ENCODE measurements at regions not wholly inside any gene's neighbourhood (a gene's known extent, or its start where the extent isn't known, plus 50 kb on each side); places are given as distances from the start of the nearest gene placed in this dataset.

- DNase-seq, result no peak
Observed at GRCh38 chr22:34159491-34159890, 239.2 kb upstream of the LARGE1 start.

GRCh38 chr22:34160141-34160783 lies 240.0 kb upstream of the LARGE1 start:
- DNase-seq, result no peak

- DNase-seq, result no peak
Observed at GRCh38 chr22:34161431-34162123, 241.3 kb upstream of the LARGE1 start.

GRCh38 chr22:34198976-34199375 lies 278.7 kb upstream of the LARGE1 start:
- DNase-seq, result no peak

- no peak for DNase-seq
Observed at GRCh38 chr22:34210301-34210700, 290.0 kb upstream of the LARGE1 start.

GRCh38 chr22:34214372-34214771 lies 294.1 kb upstream of the LARGE1 start:
- DNase-seq, result no peak

- DNase-seq, result no peak
Observed at GRCh38 chr22:34225278-34225677, 305.0 kb upstream of the LARGE1 start.

- no peak for DNase-seq
Observed at GRCh38 chr22:34236527-34236926, 316.3 kb upstream of the LARGE1 start.

- DNase-seq, result no peak
Observed at GRCh38 chr22:34239421-34239820, 319.1 kb upstream of the LARGE1 start.

- no peak for DNase-seq
Observed at GRCh38 chr22:34243023-34243422, 322.7 kb upstream of the LARGE1 start.

GRCh38 chr22:34255042-34255441 lies 334.8 kb upstream of the LARGE1 start:
- no peak for DNase-seq

GRCh38 chr22:34278121-34278520 lies 357.8 kb upstream of the LARGE1 start:
- no peak for DNase-seq

GRCh38 chr22:34281738-34282137 lies 361.5 kb upstream of the LARGE1 start:
- no peak for DNase-seq

- DNase-seq, result no peak
Observed at GRCh38 chr22:34283844-34284243, 363.6 kb upstream of the LARGE1 start.

GRCh38 chr22:34293324-34293723 lies 373.0 kb upstream of the LARGE1 start:
- no peak for DNase-seq

- no peak for DNase-seq
Observed at GRCh38 chr22:34294476-34294875, 374.2 kb upstream of the LARGE1 start.

- DNase-seq, result no peak
Observed at GRCh38 chr22:34294986-34295385, 374.7 kb upstream of the LARGE1 start.

- DNase-seq, result no peak
Observed at GRCh38 chr22:34296461-34296860, 376.2 kb upstream of the LARGE1 start.

- DNase-seq, result no peak
Observed at GRCh38 chr22:34297536-34298120, 377.4 kb upstream of the LARGE1 start.

GRCh38 chr22:34299496-34299895 lies 379.2 kb upstream of the LARGE1 start:
- DNase-seq, result no peak

- DNase-seq, result no peak
Observed at GRCh38 chr22:34301569-34301968, 381.3 kb upstream of the LARGE1 start.

- DNase-seq, result no peak
Observed at GRCh38 chr22:34303656-34304055, 383.4 kb upstream of the LARGE1 start.

GRCh38 chr22:34306361-34306760 lies 386.1 kb upstream of the LARGE1 start:
- DNase-seq, result no peak

GRCh38 chr22:34308101-34308500 lies 387.8 kb upstream of the LARGE1 start:
- DNase-seq, result no peak
